T-helper 1 cell treated with Interleukin-12 subunit alpha and Interleukin-12 subunit beta and Interleukin-4 antibody, amounts not matched to agents 30 ng/mL and 1 ng/mL, for 36 hours (primary cell): ENCODE measurements at regions not wholly inside any gene's neighbourhood (a gene's known extent, or its start where the extent isn't known, plus 50 kb on each side); places are given as distances from the start of the nearest gene placed in this dataset.

Experiments
- intact Hi-C: fragments of 100-400 bp; cut with micrococcal nuclease; formaldehyde crosslinking; loops from one replicate; pipeline ENCODE4 v1.15.1; 2024

- intact Hi-C loops = no loop called here
Measured at GRCh38 chr4:17301869-17302268, 210.0 kb downstream of the QDPR start.

DNA sequence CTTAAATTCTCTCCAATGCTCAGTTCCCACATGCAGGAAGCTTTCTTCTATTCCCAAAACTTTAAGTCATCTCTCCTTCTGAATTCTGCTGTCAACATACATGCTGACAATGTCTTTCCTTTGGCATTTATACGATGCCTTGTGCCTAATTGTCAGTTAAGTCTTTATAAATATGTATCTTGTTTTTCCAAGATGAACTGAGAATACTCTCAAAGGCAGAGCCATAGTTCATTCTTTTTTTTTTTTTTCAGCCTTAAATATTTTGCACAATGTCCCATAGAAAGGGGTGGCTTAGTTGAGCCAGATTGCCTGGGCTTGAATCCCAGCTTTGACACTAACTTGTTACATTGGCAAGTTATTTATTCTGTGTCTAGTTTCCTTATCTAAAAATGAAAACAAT is 210.6 kb downstream of the QDPR start:
- intact Hi-C loops = no loop called here

- intact Hi-C loops = no loop called here
Measured at GRCh38 chr4:17296921-17297890, 214.7 kb downstream of the QDPR start.

GRCh38 chr4:17293901-17294300 is 218.0 kb downstream of the QDPR start:
- intact Hi-C loops = no loop called here

DNA sequence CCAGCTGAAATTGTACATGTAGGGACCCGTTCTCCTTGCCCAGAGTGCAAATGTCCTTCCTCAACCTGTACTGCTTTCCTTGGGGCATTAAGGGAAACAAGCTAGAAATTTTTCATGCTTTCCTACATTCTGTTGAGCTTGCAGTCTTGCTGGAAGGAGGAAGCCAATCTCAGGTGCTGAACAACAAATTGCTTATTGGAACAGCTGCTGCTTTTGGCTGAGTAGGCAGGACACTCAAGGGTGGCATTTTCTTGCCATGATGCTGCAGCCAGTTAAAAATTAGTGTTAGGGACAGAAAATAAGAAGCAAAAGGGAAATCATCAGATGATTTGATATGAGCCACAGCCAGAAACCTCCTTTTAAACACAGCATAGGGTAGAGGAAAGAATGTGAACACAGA is 223.7 kb downstream of the QDPR start:
- intact Hi-C loops = no loop called here

DNA sequence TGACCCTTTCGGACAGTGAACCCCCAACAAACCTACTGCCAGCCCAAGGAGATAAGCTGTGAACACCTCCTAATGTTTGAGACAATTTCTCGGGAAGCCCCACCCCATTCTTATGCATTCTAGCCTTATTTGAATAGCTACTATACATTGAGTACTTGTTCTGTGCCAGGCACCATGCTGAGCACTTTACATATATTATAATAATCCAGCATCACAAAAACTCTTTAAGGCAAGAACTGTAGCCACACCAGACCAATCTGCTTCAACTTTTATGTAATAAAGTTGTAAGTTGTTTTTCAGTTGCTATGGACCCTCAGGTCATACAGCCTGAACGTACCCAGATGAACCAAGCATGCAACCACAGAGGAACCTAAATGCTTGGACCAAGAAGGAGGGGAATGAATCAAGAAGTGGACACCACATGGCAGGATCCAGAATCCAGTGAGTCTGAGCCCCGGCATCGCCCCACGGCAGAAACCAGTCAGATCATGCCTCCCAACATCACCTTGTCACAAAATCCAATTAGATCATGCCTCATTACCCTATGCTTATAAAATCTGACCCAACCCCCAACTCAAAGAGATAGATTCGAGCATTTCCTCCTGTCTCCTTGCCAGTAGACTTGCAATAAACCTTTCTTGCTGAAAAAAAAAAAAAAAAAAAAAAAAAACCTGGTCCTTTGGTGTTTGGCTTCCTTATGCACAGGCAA is 225.0 kb downstream of the QDPR start:
- intact Hi-C loops = no loop called here

GRCh38 chr4:17285747-17286146 is 226.1 kb downstream of the QDPR start:
- intact Hi-C loops = no loop called here

- intact Hi-C loops = no loop called here
Measured at GRCh38 chr4:17284323-17285175, 227.3 kb downstream of the QDPR start.

DNA sequence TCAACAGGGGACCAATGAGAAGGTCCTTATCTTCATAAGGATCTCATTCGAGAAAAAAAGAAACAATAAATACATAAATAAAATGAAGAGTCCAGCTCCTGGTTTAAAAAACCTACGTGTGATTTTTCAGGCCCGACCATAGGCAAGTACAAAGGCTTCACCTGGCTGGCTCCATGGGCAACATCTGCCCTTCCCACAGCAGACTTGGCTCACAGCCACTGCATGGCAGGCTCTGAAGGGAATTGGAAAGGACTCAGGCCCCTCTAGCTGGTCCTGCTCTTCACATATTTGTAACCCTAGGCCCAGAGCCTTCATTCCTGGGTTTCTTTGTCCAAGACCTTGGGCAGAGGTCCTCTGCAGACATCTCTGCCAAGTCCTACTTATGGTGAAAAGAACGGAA is 228.1 kb downstream of the QDPR start:
- intact Hi-C loops = no loop called here

GRCh38 chr4:17283251-17283650 is 228.6 kb downstream of the QDPR start:
- intact Hi-C loops = no loop called here

GRCh38 chr4:17280261-17281018 is 231.4 kb downstream of the QDPR start:
- intact Hi-C loops = no loop called here

GRCh38 chr4:17276776-17277175 is 235.1 kb downstream of the QDPR start:
- intact Hi-C loops = no loop called here

DNA sequence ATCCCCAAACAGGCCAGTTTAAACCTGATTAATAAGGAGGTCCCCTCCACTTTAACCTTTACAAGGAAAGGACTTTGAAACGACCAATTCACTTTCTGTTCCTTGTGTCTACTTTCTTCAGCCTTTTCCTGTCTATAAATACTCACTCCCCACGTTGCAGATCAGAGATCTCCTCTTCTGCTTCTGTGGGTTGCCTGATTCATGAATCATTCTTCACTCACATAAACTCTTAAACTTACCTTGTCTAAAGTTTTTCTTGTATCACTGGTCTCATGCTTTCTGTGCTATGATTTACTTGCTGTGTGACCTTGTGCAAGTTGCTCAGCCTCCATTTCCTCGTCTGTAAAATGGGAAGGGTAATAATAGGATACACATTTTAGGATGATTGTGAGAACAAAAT is 236.1 kb downstream of the QDPR start:
- intact Hi-C loops = no loop called here

DNA sequence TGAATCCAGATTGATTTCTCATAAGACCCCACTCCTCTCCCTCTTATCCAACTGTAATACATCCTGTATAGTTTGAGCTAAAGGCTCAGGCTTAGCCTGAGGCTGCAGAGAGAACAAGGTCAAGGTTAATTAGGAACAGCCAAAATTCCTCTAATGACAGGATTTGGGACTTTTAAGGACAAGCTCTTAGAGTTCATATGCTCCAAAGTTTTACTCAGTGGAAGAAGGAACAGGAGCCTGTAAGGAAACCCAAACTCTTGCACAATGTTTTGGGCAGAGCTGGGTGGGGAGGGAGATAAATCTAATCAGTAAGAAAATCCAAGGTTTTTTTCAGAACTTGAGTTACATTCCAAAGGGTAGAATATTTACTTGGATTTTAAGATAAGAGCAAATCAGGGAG is 238.8 kb downstream of the QDPR start:
- intact Hi-C loops = loop anchor here (5.0 kb wide), 1 partner anchor 1334 kb away; no protein-coding TSS in a partner anchor

DNA sequence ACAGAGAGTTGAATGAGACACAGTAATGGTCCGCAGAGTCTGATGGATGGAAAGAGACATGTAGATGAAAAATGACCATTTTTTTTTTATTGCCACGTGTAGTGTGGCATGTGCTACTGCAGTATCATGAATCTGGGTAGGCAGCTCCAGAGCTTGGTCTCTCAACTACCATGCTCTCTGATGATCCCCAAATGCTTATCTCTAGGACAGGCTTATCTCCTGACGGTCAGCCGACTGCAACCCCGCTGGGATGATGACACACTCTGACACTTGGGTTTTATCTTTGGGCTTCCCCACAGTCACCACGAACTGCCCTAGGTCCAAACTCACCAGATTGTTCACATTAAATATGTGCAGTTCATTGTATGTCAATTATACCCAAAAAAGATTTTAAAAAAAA is 239.7 kb downstream of the QDPR start:
- intact Hi-C loops = loop anchor here (5.0 kb wide), 1 partner anchor 1335 kb away; no protein-coding TSS in a partner anchor

DNA sequence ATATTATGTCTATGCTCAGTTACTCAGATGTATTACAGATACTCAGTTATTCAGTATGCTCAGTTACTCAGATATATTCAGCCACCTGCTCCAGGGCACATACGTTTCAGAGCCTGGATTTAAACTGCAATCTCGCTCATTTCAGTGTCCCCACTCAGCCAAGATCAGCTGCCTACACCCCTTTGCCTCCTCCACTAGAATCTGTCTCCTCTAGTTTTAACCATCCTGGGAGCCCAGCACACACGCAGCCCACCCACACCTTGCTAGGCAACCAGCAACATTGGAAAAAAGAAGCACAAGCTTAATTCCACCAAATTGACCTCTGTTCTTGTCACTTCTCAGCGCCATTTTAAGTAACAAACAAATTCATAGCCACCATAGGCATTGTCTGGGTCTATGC is 246.2 kb downstream of the QDPR start:
- intact Hi-C loops = no loop called here

- intact Hi-C loops = no loop called here
Measured at GRCh38 chr4:17265139-17265538, 246.8 kb downstream of the QDPR start.

DNA sequence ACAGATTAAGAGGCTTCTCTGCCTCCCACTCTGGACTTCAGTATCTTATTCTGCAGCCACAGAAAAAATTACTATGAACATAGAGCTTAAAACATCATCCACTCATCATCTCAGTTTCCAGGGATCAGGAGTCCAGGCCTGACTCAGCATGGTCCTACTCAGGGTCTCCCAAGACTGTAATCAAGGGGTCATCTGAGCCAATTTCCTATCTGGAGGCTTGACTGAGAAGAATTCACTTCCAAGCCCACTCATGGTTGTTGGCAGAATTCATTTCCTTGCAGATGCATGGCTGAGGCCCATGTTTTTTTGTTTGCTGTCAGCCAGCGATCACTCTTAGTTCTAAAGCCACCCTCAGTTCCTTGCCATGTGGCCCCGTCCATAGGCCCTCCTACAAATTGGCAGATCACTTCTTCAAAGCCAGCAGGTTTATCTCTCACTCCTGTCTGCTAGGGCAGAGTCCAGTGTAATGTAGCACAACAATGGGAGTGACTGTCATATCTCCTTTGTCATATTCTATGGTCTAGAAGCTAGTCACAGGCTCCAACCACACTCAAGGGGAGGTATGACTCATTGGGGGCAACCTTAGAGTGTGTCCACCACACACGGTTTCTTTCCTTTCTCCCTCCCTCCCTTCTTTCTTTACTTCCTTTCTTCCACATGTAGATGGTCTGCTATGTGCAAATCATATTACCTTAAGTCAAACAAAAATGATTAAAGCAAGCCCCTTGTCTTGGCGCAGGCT is 251.6 kb downstream of the QDPR start:
- intact Hi-C loops = no loop called here

DNA sequence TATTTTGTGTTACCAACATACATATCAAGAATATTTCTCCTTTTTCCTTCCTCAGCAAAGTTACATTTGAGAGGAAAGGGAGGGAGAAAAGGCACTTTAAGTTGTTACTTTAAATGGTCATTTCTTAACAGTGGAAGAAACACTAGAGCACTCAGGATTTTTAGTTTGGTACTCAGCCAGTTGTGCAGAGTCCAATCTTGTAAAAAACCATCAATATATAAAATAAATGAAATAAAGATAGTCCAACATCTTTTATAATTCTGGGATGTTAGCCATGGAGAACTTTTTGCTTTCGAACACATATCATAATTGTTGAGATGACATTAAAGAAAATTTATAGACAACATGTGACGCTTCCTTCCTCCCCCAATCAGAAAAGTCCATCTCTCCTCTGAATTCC is 253.8 kb downstream of the QDPR start:
- intact Hi-C loops = no loop called here

- intact Hi-C loops = no loop called here
Measured at GRCh38 chr4:17252131-17252530, 259.8 kb downstream of the QDPR start.
